Transverse colon (tissue), 4 donors: ENCODE measurements at regions not wholly inside any gene's neighbourhood (a gene's known extent, or its start where the extent isn't known, plus 50 kb on each side); places are given as distances from the start of the nearest gene placed in this dataset.

Experiments used
- DNase-seq: peaks from one replicate; pipeline ENCODE4 v3.0.0-alpha.2; 2019
- H3K27ac ChIP-seq, 4 donors: fragments of 200-600 bp; sonication (generic); 2 replicates each; pipeline ENCODE4 v1.5.1; 2016 to 2018; ENCODE audit warnings: inconsistent platforms in 4 of 4
- H3K27me3 ChIP-seq: fragments of 200-600 bp; sonication (generic); 2 replicates; pipeline ENCODE4 v1.5.1; 2017; ENCODE audit warnings: inconsistent platforms
- H3K36me3 ChIP-seq, 4 donors: fragments of 200-600 bp; sonication (generic); 2 replicates each; pipeline ENCODE4 v1.5.1; 2017 to 2019; ENCODE audit warnings: inconsistent platforms in 4 of 4
- H3K4me1 ChIP-seq, 4 donors: fragments of 200-600 bp; sonication (generic); 2 replicates each; pipeline ENCODE4 v1.5.1; 2017 to 2020; ENCODE audit warnings: inconsistent platforms in 4 of 4
- H3K4me3 ChIP-seq, 4 donors: fragments of 200-600 bp; sonication (generic); 1 replicate in 1 of 4; 2 replicates in 3 of 4; pipeline versions ENCODE4 v1.5.1 to v1.6.1; 2017 to 2019; ENCODE audit warnings: inconsistent platforms in 4 of 4
- H3K9me3 ChIP-seq, 2 donors: fragments of 200-600 bp; sonication (generic); 2 replicates each; pipeline ENCODE4 v1.5.1; 2017 to 2019; ENCODE audit warnings: inconsistent platforms in 2 of 2
- EP300 ChIP-seq: sonication (generic); formaldehyde crosslinking; IDR thresholded peaks from one replicate; pipeline ENCODE4 v1.6.1; 2017; ENCODE audit warnings: antibody characterized with exemption, low read depth
- POLR2A ChIP-seq: fragments of 450-650 bp; IDR thresholded peaks from one replicate; pipeline ENCODE4 v1.6.1; 2016; ENCODE audit warnings: antibody characterized with exemption, mild to moderate bottlenecking, moderate library complexity
- POLR2AphosphoS5 ChIP-seq, 3 donors: sonication (generic); formaldehyde crosslinking; IDR thresholded peaks; one replicate each; pipeline ENCODE4 v1.6.1; 2016; ENCODE audit warnings: antibody characterized with exemption in 3 of 3
- WGBS, 2 donors: methylation state at CpG; one replicate each; pipeline ENCODE4 v1.1.5; 2018; ENCODE audit warnings: low coverage in 1 of 2; 5-methylcytosine and 5-hydroxymethylcytosine counted together
- in situ Hi-C, 4 donors: fragments of 200-750 bp; cut with MboI; loops; one replicate each; pipeline versions ENCODE4 v1.15.0 to v1.15.1; 2017; ENCODE audit warnings: low sequenced_read_pairs in 3 of 4, low pct_ligation_motif_present in 1 of 4, low pct_unique_long_range_greater_than_20kb in 1 of 4
- intact Hi-C: fragments of 100-400 bp; cut with DNase I; formaldehyde crosslinking; loops from one replicate; pipeline ENCODE4 v1.15.1; 2023; ENCODE audit warnings: low total_unique reads
- TF ChIP-seq, protein P1 (sequence below), 5 experiments: fragments of 200-600 bp in 3 of 5; fragments of 450-650 bp in 2 of 5; sonication (generic) in 3 of 5; IDR thresholded peaks; 1 replicate in 2 of 5; 2 replicates in 3 of 5; pipeline ENCODE4 v1.5.1; 2016 to 2017; ENCODE audit warnings: antibody characterized with exemption in 5 of 5, inconsistent platforms in 3 of 5, mild to moderate bottlenecking in 2 of 5, moderate library complexity in 1 of 5

DNA sequence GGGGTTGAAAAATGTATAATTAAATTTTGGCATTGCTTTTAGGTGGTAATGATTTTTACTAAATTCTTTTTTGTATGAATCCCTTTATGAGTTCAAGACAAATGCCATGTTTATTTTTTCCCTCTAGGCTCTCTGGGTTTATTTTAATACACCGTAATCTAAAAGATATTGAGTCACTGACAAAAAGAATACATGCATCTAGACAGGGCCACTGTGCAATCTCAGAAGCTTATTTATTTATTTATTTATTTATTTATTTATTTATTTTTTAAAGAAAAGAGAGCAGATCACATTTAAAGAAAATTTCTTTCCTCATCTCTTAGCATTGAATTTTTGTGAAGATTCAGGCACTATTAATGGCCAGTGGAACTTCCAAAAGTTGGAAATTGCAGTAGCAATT lies 283.9 kb upstream of the SLC10A2 start:
- Histone ChIP-seq H3K9me3 (no peaks in the 10 kb centered on the region), H3K4me3 (no peak overlapping the region), H3K36me3 (no peaks in the 10 kb centered on the region), H3K4me1 (peaks cover 0 to 11% (median 4%) of the 10 kb centered on the region in 4 donors), H3K27ac (no peak overlapping the region), H3K27me3 (no peaks in the 10 kb centered on the region)
- TF ChIP-seq POLR2AphosphoS5 (IDR thresholded peaks at IDR 0.05) (no peak), EP300 (no peak), POLR2A (no peak)
- TF ChIP-seq, protein P1, sequence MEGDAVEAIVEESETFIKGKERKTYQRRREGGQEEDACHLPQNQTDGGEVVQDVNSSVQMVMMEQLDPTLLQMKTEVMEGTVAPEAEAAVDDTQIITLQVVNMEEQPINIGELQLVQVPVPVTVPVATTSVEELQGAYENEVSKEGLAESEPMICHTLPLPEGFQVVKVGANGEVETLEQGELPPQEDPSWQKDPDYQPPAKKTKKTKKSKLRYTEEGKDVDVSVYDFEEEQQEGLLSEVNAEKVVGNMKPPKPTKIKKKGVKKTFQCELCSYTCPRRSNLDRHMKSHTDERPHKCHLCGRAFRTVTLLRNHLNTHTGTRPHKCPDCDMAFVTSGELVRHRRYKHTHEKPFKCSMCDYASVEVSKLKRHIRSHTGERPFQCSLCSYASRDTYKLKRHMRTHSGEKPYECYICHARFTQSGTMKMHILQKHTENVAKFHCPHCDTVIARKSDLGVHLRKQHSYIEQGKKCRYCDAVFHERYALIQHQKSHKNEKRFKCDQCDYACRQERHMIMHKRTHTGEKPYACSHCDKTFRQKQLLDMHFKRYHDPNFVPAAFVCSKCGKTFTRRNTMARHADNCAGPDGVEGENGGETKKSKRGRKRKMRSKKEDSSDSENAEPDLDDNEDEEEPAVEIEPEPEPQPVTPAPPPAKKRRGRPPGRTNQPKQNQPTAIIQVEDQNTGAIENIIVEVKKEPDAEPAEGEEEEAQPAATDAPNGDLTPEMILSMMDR (IDR thresholded peaks at IDR 0.05) = no peak
- no peak for DNase-seq
- intact Hi-C loops = no loop called here
- in situ Hi-C loops = no loop called here
- WGBS, 2 donors = 63 to 68% methylated on average over 1 of the region's 1 CpG

DNA sequence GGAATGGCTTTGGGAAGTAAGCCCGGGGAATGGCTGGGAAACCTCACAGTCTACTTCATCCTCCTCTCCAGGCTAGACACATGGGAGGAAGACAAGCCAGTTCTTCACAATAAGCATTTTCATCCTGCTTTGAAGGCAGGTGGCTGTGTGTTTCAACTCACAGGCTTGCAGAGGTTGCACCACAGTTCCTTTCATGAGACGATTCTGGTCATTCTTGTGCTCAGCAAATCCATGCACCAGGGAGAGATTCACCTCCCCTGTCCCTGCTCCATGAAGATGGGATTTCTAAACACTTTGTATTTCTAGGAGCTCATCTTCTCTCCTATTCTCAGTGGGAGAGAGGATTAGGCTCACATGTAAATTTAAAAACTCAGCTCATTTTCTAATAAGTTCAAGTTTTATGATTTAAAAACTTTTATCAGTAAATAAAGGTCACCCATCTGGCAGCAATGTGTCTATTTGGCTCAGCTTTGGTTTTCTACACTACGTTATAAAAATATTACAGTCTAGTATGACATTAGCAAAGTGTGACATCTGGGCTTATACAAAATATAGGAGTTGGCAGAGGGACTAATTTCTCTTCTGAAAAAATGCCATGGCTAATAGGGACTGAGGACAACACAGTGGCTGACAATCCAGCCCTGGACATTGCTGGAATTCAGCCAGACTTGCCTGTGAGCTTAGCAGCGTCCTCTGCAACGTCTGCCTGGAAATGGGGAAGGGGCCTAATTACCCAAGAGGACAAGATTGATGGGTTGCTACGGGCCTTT lies 283.2 kb upstream of the SLC10A2 start:
- in situ Hi-C loops (no loop called here), intact Hi-C loops (no loop called here)
- Histone ChIP-seq H3K36me3 (no peaks in the 10 kb centered on the region), H3K27me3 (no peaks in the 10 kb centered on the region), H3K4me1 (peaks cover 0 to 11% (median 4%) of the 10 kb centered on the region in 4 donors), H3K4me3 (no peak overlapping the region), H3K9me3 (peaks cover 0 to 6% of the 10 kb centered on the region in 2 donors), H3K27ac (no peak overlapping the region)
- no peak for DNase-seq
- WGBS, 2 donors = 38 to 44% methylated on average over 5 to 6 of the region's 6 CpGs
- no peak for TF ChIP-seq POLR2AphosphoS5 (IDR thresholded peaks at IDR 0.05)

DNA sequence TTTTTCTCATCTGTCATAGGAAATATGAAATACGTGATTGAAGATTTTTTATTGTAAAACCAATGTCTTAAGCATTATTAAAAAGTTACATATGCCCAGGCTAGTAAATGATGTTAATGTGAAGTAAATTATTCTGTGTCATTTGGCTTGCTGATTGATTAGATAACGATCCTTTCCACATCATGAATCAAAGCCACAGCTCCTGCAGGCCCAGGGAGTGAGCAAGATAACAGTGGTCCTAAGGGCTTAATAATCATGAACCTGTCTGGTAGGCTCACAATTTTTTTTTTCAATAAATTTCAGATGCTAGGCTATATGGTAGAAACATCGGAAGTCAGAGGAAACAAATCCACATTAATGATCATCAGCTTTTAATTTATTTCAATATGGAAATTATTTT lies 269.0 kb upstream of the SLC10A2 start:
- intact Hi-C loops = no loop called here
- 81 to 85% methylated on average over 3 of the region's 3 CpGs for WGBS, 2 donors

DNA sequence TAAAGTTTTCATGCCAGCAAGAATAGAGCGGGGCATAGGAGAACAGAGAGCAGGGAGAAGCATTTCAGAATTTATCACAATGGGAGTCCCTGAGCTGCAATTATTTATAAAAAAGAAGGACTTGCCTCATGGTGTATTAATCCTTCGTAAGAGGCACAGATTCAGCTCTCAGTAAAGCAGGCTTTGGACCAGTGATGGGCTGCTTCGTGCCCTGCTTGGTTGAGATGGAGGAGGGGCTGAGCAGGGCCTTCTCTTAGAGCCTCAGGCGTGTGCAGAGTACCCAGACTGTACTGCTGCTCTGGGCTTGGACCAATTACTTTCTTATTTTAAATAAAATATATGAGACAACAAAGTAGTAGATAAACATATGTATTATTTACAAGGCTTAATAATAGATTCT lies 265.7 kb upstream of the SLC10A2 start:
- TF ChIP-seq EP300 (no peak), POLR2A (no peak), POLR2AphosphoS5 (IDR thresholded peaks at IDR 0.05) (no peak)
- TF ChIP-seq, protein P1 (IDR thresholded peaks at IDR 0.05) = no peak
- in situ Hi-C loops = no loop called here
- intact Hi-C loops = no loop called here
- H3K4me1 ChIP-seq = no peaks in the 10 kb centered on the region
- H3K27ac ChIP-seq = no peak overlapping the region
- H3K27me3 ChIP-seq = no peaks in the 10 kb centered on the region
- WGBS, 2 donors = 79 to 90% methylated on average over 3 to 4 of the region's 4 CpGs
- no peak overlapping the region for H3K4me3 ChIP-seq
- H3K9me3 ChIP-seq = no peaks in the 10 kb centered on the region
- DNase-seq = no peak
- H3K36me3 ChIP-seq = no peaks in the 10 kb centered on the region

More for the DNA sequence above, 269.0 kb upstream of the SLC10A2 start:
- Histone ChIP-seq H3K9me3 (no peaks in the 10 kb centered on the region), H3K4me1 (no peaks in the 10 kb centered on the region), H3K27me3 (no peaks in the 10 kb centered on the region), H3K36me3 (no peaks in the 10 kb centered on the region), H3K27ac (no peak overlapping the region), H3K4me3 (no peak overlapping the region)
- no peak for DNase-seq
- in situ Hi-C loops = no loop called here
- TF ChIP-seq, protein P1 (IDR thresholded peaks at IDR 0.05) = no peak
- TF ChIP-seq POLR2AphosphoS5 (IDR thresholded peaks at IDR 0.05) = no peak
- no peak for TF ChIP-seq EP300
- TF ChIP-seq POLR2A = no peak

DNA sequence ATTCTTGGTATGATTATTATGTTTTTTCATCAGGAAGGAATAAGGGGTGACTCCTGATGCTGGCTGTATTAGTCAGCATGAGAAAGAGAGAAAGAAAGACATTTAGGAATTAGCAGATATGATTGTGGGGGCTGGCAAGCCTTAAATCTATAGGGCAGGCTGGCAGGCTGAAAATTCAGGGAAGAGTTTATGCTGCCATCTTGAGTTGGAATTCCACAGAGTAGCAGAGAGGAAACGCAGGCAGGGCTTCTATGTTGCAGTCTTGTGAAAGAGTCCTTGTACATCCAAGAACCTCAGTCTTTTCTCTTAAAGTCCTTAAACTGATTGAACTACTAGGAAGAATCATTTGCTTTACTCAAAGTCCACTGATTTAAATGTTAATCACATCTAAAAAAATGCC lies 262.7 kb upstream of the SLC10A2 start:
- TF ChIP-seq POLR2A (no peak), POLR2AphosphoS5 (IDR thresholded peaks at IDR 0.05) (no peak), EP300 (no peak)
- TF ChIP-seq, protein P1 (IDR thresholded peaks at IDR 0.05) = no peak
- Histone ChIP-seq H3K4me1 (no peaks in the 10 kb centered on the region), H3K4me3 (no peak overlapping the region), H3K27me3 (no peaks in the 10 kb centered on the region), H3K27ac (no peak overlapping the region), H3K36me3 (no peaks in the 10 kb centered on the region), H3K9me3 (no peaks in the 10 kb centered on the region)
- intact Hi-C loops (no loop called here), in situ Hi-C loops (no loop called here)
- no peak for DNase-seq
- WGBS, 2 donors = 62 to 63% methylated on average over 1 of the region's 1 CpG
